ENCODE measurements at regions not wholly inside any gene's neighbourhood (a gene's known extent, or its start where the extent isn't known, plus 50 kb on each side); places are given as distances from the start of the nearest gene placed in this dataset.
"Not testable (repeated sequence)": the region's sequence is repeated elsewhere in the genome, so short reads cannot be mapped to it uniquely, and the experiment has no call there.

DNA sequence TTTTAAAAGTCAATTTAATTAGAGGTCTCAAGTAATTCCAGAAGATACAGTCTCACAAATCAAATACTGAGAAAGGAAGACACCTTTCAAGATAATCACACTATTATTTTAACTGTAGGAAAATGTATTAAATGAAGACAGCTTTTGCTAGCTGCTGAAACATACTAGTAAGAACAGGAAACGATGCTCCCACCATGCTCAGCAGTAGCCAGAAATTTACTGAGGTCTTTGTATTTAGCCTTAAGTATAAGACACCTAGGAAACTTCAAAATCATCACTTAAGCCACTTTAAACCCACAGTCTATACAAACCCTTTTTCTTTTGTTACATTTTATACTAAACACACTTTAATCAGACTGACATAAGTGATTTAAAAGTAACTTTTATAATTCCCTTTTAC, 72.7 kb upstream of the NPIPB12 start:
- not testable (repeated sequence) for DNase-seq

DNA sequence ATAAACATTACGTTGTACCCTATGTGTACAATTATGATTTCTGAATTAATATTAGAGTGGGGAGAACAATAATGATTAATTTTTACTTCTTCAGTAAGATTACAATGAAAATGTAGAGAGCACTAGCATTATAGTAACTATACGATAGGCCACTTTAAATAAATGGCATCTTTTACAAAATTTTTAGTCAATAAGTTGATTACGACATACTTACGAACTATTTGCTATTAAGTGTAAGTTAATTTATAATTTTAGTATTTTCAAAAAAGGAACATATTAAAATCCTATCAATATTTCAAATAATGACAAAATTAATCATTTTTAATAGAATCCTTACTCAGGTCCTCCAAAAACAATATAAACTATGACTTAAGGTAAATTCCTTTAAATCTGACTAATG, 75.6 kb upstream of the NPIPB12 start:
- DNase-seq: not testable (repeated sequence)

DNA sequence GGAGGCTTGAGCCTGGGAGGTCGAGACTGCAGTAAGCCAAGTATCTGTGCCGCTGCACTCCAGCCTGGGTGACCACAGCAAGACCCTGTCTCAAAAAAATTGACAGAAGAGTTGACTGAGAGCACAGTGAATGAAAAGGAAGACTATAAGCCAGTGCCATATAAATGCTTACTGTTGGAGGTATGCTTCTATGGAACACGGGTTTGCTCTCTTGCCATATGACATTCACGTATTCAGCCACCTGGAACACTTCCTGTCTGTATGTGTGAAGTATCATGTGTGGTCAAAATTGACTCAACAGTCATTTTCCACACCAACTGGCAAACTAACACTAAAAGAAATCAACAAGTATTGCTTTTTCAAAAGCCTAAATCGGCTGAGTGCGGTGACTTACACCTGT, 71.1 kb upstream of the SPN start:
- DNase-seq: not testable (repeated sequence)

DNA sequence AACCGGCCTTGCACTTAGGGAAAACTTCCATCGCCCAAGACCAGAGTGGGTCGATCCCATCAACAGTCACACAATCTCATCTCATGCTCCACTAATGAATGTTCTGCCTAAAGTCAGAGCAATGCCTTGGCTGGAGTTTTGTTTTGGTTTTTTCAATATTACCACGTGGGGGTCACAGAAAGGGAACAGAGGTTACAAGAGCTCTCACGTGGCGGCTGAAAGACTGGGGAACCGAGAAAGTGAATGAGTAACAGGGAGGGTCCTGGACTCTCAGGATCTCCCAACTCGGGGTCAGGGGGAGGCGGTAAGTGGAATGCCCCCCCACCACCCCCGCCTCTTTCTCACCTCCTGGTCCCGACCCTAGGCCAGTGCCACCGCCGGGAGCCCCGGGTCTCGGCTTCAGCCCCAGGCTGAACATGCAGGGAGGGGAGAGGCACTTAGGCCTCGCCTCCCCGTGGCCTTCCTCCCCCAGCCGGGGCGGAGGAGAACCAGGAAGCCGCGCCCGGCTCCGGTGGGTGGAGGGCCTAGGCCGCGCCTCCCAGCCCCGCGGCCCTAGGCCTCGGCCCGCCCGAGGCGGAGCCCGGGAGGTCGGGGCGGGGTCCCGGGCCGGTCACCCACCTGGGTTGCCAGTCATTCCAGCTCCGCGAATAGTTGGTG, 68.7 kb upstream of the SPN start:
- DNase-seq: peak; percentile 89

DNA sequence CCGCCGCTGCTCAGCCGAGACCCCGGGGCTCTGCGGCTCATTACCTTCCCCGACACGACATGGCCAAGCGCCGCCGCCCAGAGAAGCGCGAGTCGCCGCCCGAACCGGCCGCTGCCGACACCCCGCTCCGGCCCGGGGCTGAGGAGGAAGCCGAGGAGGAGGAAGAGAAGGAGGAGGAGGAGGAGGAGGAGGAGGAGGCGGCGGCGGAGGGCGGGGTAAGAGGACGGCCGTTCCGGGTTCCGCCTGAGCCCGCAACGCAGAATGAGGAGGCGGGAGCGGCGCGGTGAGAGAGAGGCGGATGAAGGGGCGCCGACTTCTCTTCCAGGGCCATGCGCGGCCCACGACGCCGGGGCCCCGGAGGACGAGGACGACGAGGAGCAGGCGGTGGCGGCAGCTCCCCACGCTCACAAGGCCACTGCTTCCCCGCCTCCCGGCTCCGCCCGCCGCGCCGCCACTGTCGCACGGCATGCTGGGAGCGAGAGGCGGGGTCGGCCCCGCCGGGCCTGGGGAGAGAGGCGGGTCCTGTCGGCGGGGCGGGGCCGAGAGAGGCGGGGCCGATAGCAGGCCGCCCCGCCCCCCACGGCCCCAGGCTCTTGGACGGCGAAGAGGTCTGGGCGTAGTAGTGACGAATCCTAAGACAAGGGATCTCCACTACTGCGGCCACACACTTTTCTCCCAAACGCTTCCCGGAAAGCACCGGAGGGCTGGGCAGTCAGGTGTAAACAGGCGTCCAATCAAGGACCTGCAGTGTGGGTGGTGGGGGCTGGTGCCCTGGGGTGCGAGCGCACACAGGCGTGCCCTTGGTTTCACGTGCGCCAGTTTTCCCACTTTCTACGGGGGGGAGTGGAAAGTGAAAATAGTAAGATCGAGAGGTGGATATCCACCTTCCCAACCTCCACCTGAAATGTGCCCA, 67.9 kb upstream of the SPN start:
- DNase-seq: peak; percentile 97

DNA sequence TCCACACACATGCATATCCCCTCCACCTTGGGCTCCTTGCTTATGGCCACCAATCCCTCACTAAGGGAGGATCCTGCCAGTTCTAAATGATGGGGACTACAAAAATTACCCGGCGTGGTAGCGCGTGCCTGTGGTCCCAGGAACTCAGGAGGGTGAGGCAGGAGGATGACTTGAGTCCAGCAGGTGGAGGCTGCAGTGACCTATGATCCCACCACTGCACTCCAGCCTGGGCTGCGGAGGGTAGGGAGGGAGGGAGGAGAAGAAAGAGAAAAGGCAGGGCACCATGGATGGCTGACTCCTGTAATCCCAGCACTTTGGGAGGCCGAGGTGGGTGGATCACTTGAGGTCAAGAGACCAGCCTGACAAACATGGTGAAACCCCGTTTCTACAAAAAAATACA, 66.0 kb upstream of the SPN start:
- DNase-seq: peak; percentile 45

DNA sequence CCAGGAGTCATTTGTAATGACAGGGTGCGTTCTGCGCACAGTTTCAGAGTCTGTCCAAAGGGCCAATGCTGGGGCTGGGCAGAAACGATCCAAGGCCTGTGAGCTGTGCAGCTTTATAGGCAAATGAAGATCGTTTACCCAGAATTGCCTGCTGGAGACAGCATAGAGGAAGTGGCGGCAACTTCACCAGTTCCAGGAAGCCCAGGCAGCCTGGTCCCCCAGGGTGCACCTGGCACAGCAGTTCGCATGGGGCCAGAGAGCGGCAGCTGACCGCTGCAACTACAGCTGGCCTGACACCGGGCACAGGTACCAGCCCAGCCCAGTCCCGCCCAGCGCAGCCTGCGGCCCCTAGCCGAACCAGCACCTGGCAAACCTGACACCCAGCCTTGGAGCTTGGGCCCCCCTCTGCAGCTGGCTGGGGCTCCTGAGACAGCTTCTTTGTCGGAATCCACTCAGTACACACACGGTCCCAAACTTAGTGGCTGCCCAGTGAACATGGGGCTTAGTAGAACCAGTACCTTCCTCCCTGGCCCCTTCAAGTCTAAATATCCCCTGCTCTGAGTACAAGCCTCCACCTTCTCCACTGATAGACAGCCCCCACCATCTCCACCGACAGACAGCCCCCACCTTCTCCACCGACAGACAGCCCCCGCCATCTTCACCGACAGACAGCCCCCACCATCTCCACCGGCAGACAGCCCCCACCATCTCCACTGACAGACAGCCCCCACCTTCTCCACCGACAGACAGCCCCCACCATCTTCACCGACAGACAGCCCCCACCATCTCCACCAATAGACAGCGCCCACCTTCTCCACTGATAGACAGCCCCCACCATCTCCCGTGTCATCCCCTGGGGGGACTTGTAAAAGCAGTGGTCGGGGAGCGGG, 62.7 kb upstream of the SPN start:
- DNase-seq: peak; percentile 81

DNA sequence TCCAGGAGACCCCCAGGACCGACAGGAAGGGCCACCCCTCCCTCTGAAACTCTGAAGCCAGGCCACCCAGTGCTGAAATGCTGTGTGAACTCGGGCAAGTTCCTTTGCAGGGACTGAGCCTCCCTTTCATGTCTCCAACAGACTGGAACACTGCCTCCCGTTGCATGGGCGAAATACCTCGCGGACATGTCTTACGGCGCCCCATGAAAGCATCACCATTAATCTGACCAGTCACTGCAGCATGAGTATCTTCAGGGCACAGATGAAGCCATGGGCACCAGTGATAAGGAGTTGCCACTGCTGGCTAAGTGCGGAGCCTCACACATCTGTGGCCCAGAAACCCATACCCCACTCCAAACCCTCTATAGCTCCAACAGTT, 60.8 kb upstream of the SPN start:
- peak; percentile 63 for DNase-seq

DNA sequence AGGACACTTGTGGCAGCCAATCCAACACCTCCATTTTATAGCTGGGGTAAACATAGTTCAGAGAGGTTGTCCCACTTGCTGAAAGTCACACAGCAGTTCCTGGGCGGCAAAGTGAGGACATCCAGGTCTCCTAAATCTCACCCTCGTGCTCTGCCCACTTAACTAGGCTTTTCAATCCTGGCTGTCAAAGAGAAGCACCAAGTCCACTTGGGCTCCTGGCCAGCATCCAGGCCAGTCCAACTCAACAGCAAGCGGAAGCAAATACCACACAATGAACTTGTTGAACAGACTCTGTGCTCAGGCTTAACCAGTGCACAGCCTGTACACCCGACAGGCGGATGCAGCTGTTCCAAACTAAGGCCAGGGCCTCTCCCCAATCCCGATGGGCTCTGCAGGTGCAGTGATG, 60.4 kb upstream of the SPN start:
- peak; percentile 48 for DNase-seq

DNA sequence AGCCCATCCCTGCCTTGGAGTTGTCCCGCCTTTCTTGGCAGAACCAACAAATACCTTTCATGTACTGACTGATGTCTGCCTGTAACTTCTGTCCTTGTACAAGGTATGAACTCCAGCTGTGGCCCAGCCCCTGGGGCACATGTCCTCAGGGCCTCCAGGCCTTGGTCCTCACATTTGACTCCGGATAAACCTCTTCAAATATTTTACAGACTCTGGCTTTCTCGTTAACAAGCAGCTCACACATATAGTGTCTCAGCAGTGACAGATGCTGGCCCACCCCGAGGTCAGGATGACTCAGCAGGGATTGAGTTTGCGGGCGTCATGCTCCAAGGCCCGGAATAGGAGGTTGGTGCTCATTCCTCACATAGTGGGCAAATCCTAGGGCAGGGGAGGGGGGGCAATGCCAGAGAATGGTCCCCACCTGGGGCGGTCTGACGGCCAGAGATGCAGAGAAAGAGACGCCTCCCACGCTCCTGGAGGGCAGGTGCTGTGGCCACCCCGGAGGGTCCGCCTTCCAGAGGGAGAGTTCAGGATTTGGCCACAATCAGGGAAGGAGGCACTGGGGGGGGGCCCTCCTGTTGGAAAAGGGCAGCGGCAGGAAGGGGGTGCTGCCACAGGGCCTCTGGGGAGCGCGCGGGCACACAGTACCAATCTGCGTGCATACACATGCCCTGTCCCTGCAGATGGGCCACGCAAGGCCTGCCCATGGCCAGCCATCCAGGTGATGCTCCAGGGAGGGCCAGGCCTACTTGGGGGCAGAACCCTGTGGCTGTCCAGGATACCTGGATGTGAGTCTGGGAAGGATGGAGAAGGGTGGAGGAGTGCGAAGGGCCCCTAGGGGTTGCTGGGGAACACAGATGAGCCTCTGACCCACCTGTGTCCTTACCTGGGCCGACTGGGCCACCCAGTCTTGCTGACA, 58.2 kb upstream of the SPN start:
- peak; percentile 58 for DNase-seq

DNA sequence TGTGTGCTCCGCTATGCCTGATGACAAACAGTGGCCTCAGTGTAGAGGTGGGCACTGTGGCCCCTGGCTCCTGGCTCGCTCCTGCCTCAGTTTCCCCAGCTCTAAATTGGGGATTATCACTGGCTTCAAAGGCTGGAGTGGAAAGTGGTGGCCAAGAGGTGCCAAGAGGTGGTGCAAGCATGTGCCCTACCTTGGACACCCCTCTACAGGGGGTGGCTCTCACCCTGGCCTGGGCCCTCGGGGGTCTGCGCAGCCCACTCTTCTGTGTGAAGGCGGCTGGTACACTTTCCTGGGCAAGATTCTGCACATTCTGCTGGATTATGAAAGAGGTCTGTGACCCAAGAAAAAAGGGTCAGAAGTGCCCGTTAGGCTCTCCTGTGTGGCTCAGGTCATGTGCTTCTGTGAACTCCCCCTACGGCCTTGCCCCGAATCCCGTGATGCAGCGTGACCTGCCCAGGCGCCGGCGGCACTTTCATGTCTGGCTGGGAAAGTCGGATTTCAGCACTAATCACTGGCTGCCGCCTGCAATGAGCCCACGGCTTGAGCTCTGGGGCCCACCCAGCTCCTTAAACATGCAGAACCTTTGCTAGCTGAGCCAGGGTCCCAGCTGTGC, 57.3 kb upstream of the SPN start:
- not testable (repeated sequence) for DNase-seq

DNA sequence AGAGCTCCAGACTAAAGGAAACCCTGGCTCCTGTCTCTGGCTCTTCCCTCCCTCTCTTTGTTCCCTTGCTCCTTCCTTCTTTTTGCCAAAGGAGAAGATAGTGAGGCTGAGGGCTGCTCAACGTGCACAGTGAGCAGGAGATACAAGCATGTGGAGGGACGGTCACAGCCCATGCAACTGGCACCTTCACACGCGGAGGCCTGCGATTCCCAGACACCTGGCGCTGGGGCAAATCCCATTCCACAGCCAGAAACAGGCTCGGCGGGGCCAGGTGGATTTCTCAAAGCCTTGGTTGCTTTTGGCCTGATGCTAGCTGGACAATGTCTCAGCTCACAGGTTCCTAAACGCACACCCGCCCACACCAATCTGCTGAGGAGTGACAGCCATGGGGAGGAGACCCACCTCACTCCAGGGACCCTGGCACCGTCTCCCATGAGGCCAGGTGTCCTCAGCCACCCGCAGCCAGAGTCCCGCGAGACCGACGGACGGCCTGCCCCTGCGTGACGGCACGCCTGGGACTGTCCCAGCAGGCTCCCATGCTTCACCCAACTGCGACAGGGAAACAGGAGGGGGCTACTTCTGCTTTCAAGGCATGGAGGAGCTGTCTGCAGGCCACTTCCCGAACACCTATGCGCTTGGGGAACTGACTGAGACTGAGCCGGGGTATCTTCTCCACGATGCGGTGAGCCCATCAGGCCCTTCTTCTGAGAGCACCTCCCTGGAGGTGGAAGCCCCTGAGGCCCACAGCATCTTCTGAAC, 56.2 kb upstream of the SPN start:
- DNase-seq: not testable (repeated sequence)

DNA sequence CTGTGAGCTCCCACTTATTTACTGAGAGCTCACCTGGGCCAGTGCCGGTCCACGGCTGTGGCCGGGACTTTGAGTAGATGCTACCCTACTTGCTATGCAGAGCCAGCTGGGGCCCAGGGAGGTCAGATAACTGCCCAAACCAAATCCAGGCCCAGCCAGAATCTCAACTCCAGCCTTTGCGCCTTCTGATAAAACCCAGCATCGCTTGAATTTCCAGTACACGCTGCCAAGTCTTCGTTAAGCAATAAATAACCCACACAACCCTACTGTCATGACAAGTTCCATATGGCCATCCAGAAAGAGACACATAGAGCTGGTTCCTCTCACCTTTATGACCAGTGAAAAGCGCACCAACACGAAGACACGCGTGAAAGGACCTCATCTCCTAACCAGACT, 55.6 kb upstream of the SPN start:
- not testable (repeated sequence) for DNase-seq

DNA sequence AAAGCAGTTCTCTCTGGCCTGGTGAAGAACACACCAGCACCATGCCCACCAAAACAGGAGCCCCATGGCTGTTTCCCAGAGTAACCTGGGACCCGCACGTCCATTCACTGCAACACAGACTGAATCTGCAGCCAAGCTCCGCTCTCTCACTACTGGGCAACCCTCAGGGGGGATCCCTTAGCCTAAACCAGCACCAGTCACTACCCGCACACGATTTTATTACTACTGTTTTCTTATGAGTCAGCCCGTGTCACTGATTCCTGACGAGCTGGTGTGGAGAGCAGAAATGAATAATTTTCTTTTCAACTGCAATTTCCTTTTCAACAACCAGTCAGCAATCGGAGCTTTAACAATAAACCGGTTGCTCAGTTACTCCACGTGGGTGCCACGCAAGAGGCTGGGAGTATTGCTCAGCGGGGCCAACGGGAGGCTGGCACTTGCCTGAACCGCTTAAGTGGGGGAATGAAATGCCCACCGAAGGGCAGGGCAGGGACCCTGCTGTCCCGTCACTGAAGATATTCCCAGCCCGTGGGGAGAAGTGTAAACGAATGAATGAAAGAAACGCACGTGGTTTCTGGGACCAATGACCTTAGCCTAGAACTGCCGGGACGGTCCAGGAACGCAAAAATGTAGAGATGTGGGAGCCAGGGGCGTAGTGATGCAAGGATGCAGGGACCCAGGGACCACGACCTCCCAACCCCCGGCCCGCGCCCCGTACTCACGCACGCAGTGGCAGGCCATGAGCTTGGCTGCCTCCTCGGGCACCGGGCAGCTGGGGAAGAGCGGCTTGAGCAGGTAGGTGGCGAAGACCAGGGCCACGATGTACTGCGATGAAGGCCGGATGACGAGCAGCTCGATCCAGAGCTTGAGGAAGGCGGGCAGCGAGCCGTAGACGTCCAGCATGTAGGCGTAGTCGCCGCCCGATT, 50.4 kb upstream of the SPN start:
- DNase-seq: peak; percentile 73
